Progenitor cell of endocrine pancreas (in vitro differentiated cells): ENCODE measurements at regions not wholly inside any gene's neighbourhood (a gene's known extent, or its start where the extent isn't known, plus 50 kb on each side); places are given as distances from the start of the nearest gene placed in this dataset.

ENCODE experiments used
- DNase-seq: peaks from one replicate; pipeline ENCODE4 v3.0.0; 2021; ENCODE audit warnings: low spot score; ENCODE audit not compliant: unreplicated experiment
- H3K27ac Mint-ChIP-seq: 2 replicates; pipeline ENCODE4 v1.8.0; 2021; ENCODE audit warnings: mild to moderate bottlenecking, moderate library complexity, mixed read lengths
- H3K27me3 Mint-ChIP-seq: 2 replicates; pipeline ENCODE4 v1.8.0; 2021; ENCODE audit warnings: mixed read lengths
- H3K36me3 Mint-ChIP-seq: 2 replicates; pipeline ENCODE4 v1.8.0; 2022; ENCODE audit warnings: mixed read lengths; ENCODE audit not compliant: insufficient read depth
- H3K4me1 Mint-ChIP-seq: 2 replicates; pipeline ENCODE4 v1.8.0; 2021; ENCODE audit warnings: low read depth, mixed read lengths
- H3K4me3 Mint-ChIP-seq: 2 replicates; pipeline ENCODE4 v1.8.0; 2021; ENCODE audit warnings: low read depth, mild to moderate bottlenecking, moderate library complexity, mixed read lengths
- H3K9me3 Mint-ChIP-seq: 2 replicates; pipeline ENCODE4 v1.8.0; 2021; ENCODE audit warnings: low read depth, mixed read lengths
- CTCF ChIP-seq: fragments of 200-600 bp; sonication (generic); IDR thresholded peaks from one replicate; pipeline ENCODE4 v1.5.0; 2021; ENCODE audit warnings: antibody characterized with exemption, mild to moderate bottlenecking; ENCODE audit not compliant: unreplicated experiment

- Mint-ChIP-seq H3K36me3 (no peaks in the 10 kb centered on the region), H3K27me3 (no peaks in the 10 kb centered on the region), H3K9me3 (no peaks in the 10 kb centered on the region), H3K4me1 (no peaks in the 10 kb centered on the region), H3K4me3 (no peak overlapping the region), H3K27ac (no peak overlapping the region)
- no peak for TF ChIP-seq CTCF
- no peak for DNase-seq
Measured at GRCh38 chr20:55283889-55284288, 721.4 kb downstream of the CBLN4 start.

- no peak for TF ChIP-seq CTCF
- Mint-ChIP-seq H3K9me3 (no peaks in the 10 kb centered on the region), H3K27me3 (peaks cover 2% of the 10 kb centered on the region), H3K36me3 (no peaks in the 10 kb centered on the region), H3K27ac (no peak overlapping the region), H3K4me3 (no peak overlapping the region), H3K4me1 (no peaks in the 10 kb centered on the region)
- no peak for DNase-seq
Measured at GRCh38 chr20:55273149-55273548, 732.2 kb downstream of the CBLN4 start.

GRCh38 chr20:55271371-55271770 is 733.9 kb downstream of the CBLN4 start:
- no peak for DNase-seq
- Mint-ChIP-seq H3K36me3 (no peaks in the 10 kb centered on the region), H3K9me3 (no peaks in the 10 kb centered on the region), H3K27ac (no peak overlapping the region), H3K27me3 (peaks cover 8% of the 10 kb centered on the region), H3K4me3 (no peak overlapping the region), H3K4me1 (no peaks in the 10 kb centered on the region)
- TF ChIP-seq CTCF: no peak

GRCh38 chr20:55269913-55270312 is 735.4 kb downstream of the CBLN4 start:
- H3K27ac Mint-ChIP-seq: no peak overlapping the region
- TF ChIP-seq CTCF: no peak
- peaks cover 3% of the 10 kb centered on the region for H3K4me1 Mint-ChIP-seq
- DNase-seq: no peak
- H3K36me3 Mint-ChIP-seq: no peaks in the 10 kb centered on the region
- no peak overlapping the region for H3K4me3 Mint-ChIP-seq
- H3K9me3 Mint-ChIP-seq: no peaks in the 10 kb centered on the region
- H3K27me3 Mint-ChIP-seq: peaks cover 10% of the 10 kb centered on the region

- no peaks in the 10 kb centered on the region for H3K9me3 Mint-ChIP-seq
- peaks cover 4% of the 10 kb centered on the region for H3K4me1 Mint-ChIP-seq
- H3K27ac Mint-ChIP-seq: no peak overlapping the region
- no peak for TF ChIP-seq CTCF
- DNase-seq: no peak
- no peaks in the 10 kb centered on the region for H3K36me3 Mint-ChIP-seq
- H3K4me3 Mint-ChIP-seq: no peak overlapping the region
- H3K27me3 Mint-ChIP-seq: peaks cover 19% of the 10 kb centered on the region
Measured at GRCh38 chr20:55266361-55266760, 739.0 kb downstream of the CBLN4 start.
